Adrenal gland (tissue), 5 donors: ENCODE measurements at regions not wholly inside any gene's neighbourhood (a gene's known extent, or its start where the extent isn't known, plus 50 kb on each side); places are given as distances from the start of the nearest gene placed in this dataset.

ENCODE experiments used
- CTCF ChIP-seq, 6 experiments: fragments of 450-650 bp in 4 of 6; fragments of 200-600 bp in 2 of 6; sonication (generic) in 1 of 6; IDR thresholded peaks; 1 replicate in 5 of 6; 2 replicates in 1 of 6; pipeline versions ENCODE4 v1.5.1 to v1.8.0; 2016 to 2021; ENCODE audit warnings: antibody characterized with exemption in 6 of 6, mild to moderate bottlenecking in 2 of 6, moderate library complexity in 1 of 6
- POLR2A ChIP-seq, 2 donors: fragments of 450-650 bp; IDR thresholded peaks; one replicate each; pipeline ENCODE4 v1.6.1; 2017; ENCODE audit warnings: antibody characterized with exemption in 2 of 2, mild to moderate bottlenecking in 2 of 2, moderate library complexity in 1 of 2
- donor health status: DM: no; HTN: no; CAD: no.

DNA sequence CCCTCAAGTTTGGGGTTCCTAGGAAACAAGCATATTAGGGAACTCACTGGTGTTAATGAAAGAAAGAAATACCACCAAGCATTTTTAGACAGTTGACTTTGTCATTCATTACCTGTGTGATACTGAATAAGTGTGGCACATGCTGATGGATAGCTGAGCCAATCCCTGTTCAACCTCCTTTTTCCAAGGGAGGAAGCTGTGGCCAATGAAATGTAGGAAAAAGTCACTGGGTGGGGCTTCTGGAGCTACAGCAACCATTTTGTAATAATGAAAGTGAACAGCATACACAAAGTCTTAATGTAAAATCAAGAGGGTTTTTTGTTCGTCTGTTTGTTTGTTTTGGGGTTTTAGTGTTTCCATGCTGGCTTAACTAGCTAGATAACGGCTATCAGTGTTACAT, 254.3 kb upstream of the SALL1 start:
- no peak for TF ChIP-seq CTCF (IDR thresholded peaks at IDR 0.05)
- TF ChIP-seq POLR2A (IDR thresholded peaks at IDR 0.05): no peak
